GM12892 (cell line): ENCODE measurements at regions not wholly inside any gene's neighbourhood (a gene's known extent, or its start where the extent isn't known, plus 50 kb on each side); places are given as distances from the start of the nearest gene placed in this dataset.

Source experiments
- POLR2AphosphoS5 ChIP-seq: IDR thresholded peaks from 2 replicates; pipeline ENCODE4 v1.6.1; 2011; ENCODE audit warnings: low read depth, low read length, control low read depth
- TAF1 ChIP-seq: IDR thresholded peaks from 2 replicates; pipeline ENCODE4 v1.6.1; 2011; ENCODE audit warnings: low read depth, mild to moderate bottlenecking, control low read depth, low read length, borderline replicate concordance

GRCh38 chr5:3026651-3027050 lies 275.2 kb upstream of the IRX2 start:
- TF ChIP-seq POLR2AphosphoS5: no peak
- no peak for TF ChIP-seq TAF1
